ENCODE measurements at regions not wholly inside any gene's neighbourhood (a gene's known extent, or its start where the extent isn't known, plus 50 kb on each side); places are given as distances from the start of the nearest gene placed in this dataset.

- no peak for TF ChIP-seq ISL1 (CRISPR knock-in tag; IDR thresholded peaks at IDR 0.05)
- TF ChIP-seq SNAI2 (CRISPR knock-in tag; IDR thresholded peaks at IDR 0.05): no peak
- TF ChIP-seq TCF4 (CRISPR knock-in tag; IDR thresholded peaks at IDR 0.05; ENCODE audit: borderline replicate concordance): no peak
- TF ChIP-seq TOX (CRISPR knock-in tag; IDR thresholded peaks at IDR 0.05; ENCODE audit: borderline replicate concordance): no peak
- TF ChIP-seq, protein P1, sequence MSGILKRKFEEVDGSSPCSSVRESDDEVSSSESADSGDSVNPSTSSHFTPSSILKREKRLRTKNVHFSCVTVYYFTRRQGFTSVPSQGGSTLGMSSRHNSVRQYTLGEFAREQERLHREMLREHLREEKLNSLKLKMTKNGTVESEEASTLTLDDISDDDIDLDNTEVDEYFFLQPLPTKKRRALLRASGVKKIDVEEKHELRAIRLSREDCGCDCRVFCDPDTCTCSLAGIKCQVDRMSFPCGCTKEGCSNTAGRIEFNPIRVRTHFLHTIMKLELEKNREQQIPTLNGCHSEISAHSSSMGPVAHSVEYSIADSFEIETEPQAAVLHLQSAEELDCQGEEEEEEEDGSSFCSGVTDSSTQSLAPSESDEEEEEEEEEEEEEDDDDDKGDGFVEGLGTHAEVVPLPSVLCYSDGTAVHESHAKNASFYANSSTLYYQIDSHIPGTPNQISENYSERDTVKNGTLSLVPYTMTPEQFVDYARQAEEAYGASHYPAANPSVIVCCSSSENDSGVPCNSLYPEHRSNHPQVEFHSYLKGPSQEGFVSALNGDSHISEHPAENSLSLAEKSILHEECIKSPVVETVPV (CRISPR knock-in tag; IDR thresholded peaks at IDR 0.05): no peak
- TF ChIP-seq OSR1 (CRISPR knock-in tag; IDR thresholded peaks at IDR 0.05): no peak
- TF ChIP-seq ZFP3 (CRISPR knock-in tag; IDR thresholded peaks at IDR 0.05): no peak
Measured at GRCh38 chr15:38745126-38745525, 180.5 kb upstream of the RASGRP1 start (continued).

DNA sequence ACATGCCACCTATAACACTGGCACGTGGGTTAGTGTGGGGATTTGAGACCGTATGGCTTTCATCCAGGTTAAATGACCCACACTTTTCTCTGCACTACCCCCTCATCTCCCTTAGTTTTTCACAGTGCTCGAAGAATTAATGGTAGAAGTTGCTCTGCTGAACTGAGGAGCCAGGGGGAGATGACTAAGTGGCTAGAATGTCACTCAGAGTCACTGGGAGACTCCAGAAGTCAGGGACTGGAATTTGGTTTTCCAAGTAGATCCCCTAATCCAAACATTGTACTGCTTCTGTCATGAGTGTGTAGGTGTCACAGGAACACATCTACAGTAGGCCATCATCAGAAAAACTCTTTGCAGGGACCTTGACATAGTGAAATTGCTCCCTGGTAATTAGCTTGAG, 181.0 kb upstream of the RASGRP1 start:
- no peak for TF ChIP-seq BACH2 (CRISPR knock-in tag; IDR thresholded peaks at IDR 0.05; ENCODE audit: borderline replicate concordance)
- TF ChIP-seq, protein P2, sequence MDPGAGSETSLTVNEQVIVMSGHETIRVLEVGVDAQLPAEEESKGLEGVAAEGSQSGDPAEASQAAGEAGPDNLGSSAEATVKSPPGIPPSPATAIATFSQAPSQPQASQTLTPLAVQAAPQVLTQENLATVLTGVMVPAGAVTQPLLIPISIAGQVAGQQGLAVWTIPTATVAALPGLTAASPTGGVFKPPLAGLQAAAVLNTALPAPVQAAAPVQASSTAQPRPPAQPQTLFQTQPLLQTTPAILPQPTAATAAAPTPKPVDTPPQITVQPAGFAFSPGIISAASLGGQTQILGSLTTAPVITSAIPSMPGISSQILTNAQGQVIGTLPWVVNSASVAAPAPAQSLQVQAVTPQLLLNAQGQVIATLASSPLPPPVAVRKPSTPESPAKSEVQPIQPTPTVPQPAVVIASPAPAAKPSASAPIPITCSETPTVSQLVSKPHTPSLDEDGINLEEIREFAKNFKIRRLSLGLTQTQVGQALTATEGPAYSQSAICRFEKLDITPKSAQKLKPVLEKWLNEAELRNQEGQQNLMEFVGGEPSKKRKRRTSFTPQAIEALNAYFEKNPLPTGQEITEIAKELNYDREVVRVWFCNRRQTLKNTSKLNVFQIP (CRISPR knock-in tag; IDR thresholded peaks at IDR 0.05; ENCODE audit: borderline replicate concordance, low read depth): no peak
- TF ChIP-seq RARB (CRISPR knock-in tag; IDR thresholded peaks at IDR 0.05): no peak
- no peak for TF ChIP-seq CSDC2 (CRISPR knock-in tag; IDR thresholded peaks at IDR 0.05)
- no peak for ATAC-seq

- no peak for TF ChIP-seq TSHZ2 (CRISPR knock-in tag; IDR thresholded peaks at IDR 0.05)
- no peak for TF ChIP-seq RARB (CRISPR knock-in tag; IDR thresholded peaks at IDR 0.05)
- no peak for TF ChIP-seq PATZ1 (CRISPR knock-in tag; IDR thresholded peaks at IDR 0.05; ENCODE audit: borderline replicate concordance)
- TF ChIP-seq ARNTL (CRISPR knock-in tag; IDR thresholded peaks at IDR 0.05; ENCODE audit: borderline replicate concordance, low read depth): no peak
- TF ChIP-seq ZNF70 (CRISPR knock-in tag; IDR thresholded peaks at IDR 0.05): no peak
- ATAC-seq: no peak
Measured at GRCh38 chr15:38746211-38746610, 181.6 kb upstream of the RASGRP1 start.

- ATAC-seq: no peak
- no peak for TF ChIP-seq ZFP3 (CRISPR knock-in tag; IDR thresholded peaks at IDR 0.05)
- TF ChIP-seq ZC3H10 (CRISPR knock-in tag; IDR thresholded peaks at IDR 0.05): no peak
- no peak for TF ChIP-seq BACH2 (CRISPR knock-in tag; IDR thresholded peaks at IDR 0.05; ENCODE audit: borderline replicate concordance)
- TF ChIP-seq, protein P1 (CRISPR knock-in tag; IDR thresholded peaks at IDR 0.05): no peak
Measured at GRCh38 chr15:38748710-38749109, 184.1 kb upstream of the RASGRP1 start.

GRCh38 chr15:38750786-38751185, 186.2 kb upstream of the RASGRP1 start:
- no peak for ATAC-seq
- TF ChIP-seq OSR1 (CRISPR knock-in tag; IDR thresholded peaks at IDR 0.05) (no peak), ZNF565 (CRISPR knock-in tag; conservative IDR thresholded peaks at IDR 0.05; ENCODE audit: low read depth) (no peak), ZFP30 (CRISPR knock-in tag; IDR thresholded peaks at IDR 0.05) (no peak), SNAI2 (CRISPR knock-in tag; IDR thresholded peaks at IDR 0.05) (no peak), BACH2 (CRISPR knock-in tag; IDR thresholded peaks at IDR 0.05; ENCODE audit: borderline replicate concordance) (no peak), PATZ1 (CRISPR knock-in tag; IDR thresholded peaks at IDR 0.05; ENCODE audit: borderline replicate concordance) (no peak), PPARA (CRISPR knock-in tag; IDR thresholded peaks at IDR 0.05; ENCODE audit: borderline replicate concordance) (no peak), TCF4 (CRISPR knock-in tag; IDR thresholded peaks at IDR 0.05; ENCODE audit: borderline replicate concordance) (no peak), ZFP3 (CRISPR knock-in tag; IDR thresholded peaks at IDR 0.05) (no peak), TOX (CRISPR knock-in tag; IDR thresholded peaks at IDR 0.05; ENCODE audit: borderline replicate concordance) (no peak), RARB (CRISPR knock-in tag; IDR thresholded peaks at IDR 0.05) (no peak)
- TF ChIP-seq, protein P2 (CRISPR knock-in tag; IDR thresholded peaks at IDR 0.05; ENCODE audit: borderline replicate concordance, low read depth): no peak
